ENCODE measurements at regions not wholly inside any gene's neighbourhood (a gene's known extent, or its start where the extent isn't known, plus 50 kb on each side); places are given as distances from the start of the nearest gene placed in this dataset.

DNA sequence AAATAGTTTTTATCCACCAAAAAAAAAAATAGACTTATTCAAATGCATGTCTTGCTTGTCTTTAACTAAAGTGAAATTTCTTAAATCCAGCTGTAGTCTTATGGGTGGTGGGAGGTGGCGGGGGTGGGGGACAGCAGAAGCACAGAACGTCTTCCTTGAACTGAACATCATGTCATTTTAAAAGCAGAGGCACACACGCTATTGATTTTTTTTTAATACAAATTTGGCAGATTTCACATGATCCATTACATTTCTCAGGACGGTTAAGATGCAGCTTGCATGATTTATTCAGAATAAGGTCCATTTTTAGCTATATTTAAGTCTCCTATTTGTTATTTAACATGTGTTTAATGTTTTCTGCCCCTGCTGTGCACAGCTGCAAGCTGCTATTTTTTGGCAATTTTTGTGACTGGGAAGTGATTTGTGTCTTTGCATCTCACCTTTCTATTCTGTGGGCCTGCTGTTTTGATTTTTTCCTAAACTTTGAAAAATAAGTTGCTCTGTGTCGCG is 274.0 kb downstream of the TSHZ3 start:
- no peaks in the 10 kb centered on the region for H3K9me3 ChIP-seq (ENCODE audit: control insufficient read depth, low read length)
- H3K27me3 ChIP-seq (replicated peaks; ENCODE audit: control insufficient read depth, insufficient read depth, low read length, poor library complexity, severe bottlenecking) = no peaks in the 10 kb centered on the region
- no peaks in the 10 kb centered on the region for H3K36me3 ChIP-seq (ENCODE audit: control insufficient read depth, insufficient read depth, low read length)
- DNase-seq = no peak
- H3K4me3 ChIP-seq (ENCODE audit: insufficient read depth, low read depth, low read length, poor library complexity, severe bottlenecking) = no peak overlapping the region
- no peak overlapping the region for H3K27ac ChIP-seq (ENCODE audit: insufficient read depth, low read length, poor library complexity, severe bottlenecking)
- no peaks in the 10 kb centered on the region for H3K4me1 ChIP-seq (ENCODE audit: control insufficient read depth, insufficient read depth, low read length, poor library complexity, severe bottlenecking)

DNA sequence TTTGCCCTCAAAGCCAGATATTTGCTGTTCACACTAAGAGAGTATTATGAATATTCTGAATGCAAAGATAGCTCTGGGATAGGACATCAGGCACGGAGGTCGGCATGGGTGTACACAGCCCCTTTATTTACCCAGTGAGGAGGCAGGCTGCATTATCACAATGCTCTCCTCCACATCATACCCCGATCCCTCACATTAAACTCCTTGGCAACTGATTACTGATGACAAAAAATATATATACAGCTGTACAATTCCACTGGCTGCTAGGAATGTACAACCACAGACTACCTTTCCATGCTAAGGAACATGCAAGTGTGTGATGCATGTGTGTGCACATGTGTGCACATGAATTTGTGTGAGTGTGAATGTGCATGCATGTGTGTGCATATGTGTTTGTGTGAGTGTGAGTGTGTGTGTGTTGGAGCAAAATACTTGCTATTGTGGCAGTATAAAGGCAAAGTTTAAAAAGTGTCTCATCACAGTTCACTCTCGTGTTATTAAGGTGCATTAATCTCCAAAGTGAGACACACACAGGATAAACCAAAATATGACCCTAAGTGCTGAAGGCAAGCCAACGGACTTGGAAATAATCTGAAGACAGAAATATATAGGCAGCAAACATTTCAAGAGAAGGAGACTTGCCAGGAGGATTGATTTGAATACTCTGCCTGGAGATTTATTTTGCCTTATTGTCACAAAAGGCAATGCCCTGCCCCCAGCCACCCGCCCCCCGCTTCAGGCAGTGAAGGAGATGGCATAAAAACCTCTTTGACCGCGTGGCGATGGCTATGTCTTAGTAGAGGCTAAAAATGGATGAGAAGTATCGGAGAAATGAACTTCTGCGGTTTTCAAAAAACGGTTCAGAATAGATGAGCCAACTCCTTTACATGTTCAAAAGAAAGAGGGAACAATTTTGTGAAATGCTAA is 274.8 kb downstream of the TSHZ3 start:
- no peaks in the 10 kb centered on the region for H3K9me3 ChIP-seq (ENCODE audit: control insufficient read depth, low read length)
- no peak for DNase-seq
- H3K27me3 ChIP-seq (replicated peaks; ENCODE audit: control insufficient read depth, insufficient read depth, low read length, poor library complexity, severe bottlenecking) = no peaks in the 10 kb centered on the region
- no peaks in the 10 kb centered on the region for H3K4me1 ChIP-seq (ENCODE audit: control insufficient read depth, insufficient read depth, low read length, poor library complexity, severe bottlenecking)
- no peak overlapping the region for H3K27ac ChIP-seq (ENCODE audit: insufficient read depth, low read length, poor library complexity, severe bottlenecking)
- H3K36me3 ChIP-seq (ENCODE audit: control insufficient read depth, insufficient read depth, low read length) = no peaks in the 10 kb centered on the region
- no peak overlapping the region for H3K4me3 ChIP-seq (ENCODE audit: insufficient read depth, low read depth, low read length, poor library complexity, severe bottlenecking)

DNA sequence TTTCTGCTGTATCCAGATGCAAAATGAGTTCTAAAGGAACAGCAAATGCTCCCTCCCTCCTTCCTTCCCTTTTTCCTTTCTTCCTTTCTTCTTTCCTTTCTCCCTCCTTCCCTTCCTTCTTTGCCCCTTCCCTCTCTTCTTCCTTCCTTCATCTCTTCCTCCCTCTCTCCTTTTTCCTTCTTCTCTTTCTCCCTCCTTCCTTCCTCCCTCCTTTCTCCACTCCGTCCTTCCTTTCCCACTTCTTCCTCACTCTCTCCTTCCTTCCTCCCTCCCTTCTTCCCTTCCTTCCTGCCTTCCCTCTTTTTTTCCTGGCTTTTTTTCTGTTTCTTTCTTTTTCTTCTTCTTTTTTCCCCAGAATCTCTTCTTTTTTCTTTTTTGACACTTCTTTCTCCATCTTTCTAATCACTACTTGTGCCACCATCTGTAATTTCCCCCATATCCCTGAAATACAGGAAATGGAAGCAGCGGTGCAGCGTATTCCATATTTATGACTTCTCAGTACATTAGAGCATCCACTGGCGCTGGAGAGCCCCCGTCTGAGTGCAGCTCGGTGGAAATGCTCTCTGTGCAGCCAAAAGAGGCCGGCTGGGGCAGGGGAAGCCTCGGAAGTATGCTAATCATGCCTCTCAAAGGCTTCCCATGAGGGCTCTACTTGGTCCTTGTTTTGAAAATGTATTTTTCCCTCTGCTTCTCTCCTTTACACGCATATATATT is 275.6 kb downstream of the TSHZ3 start:
- Histone ChIP-seq H3K4me3 (ENCODE audit: insufficient read depth, low read depth, low read length, poor library complexity, severe bottlenecking) (no peak overlapping the region), H3K4me1 (ENCODE audit: control insufficient read depth, insufficient read depth, low read length, poor library complexity, severe bottlenecking) (no peaks in the 10 kb centered on the region), H3K27ac (ENCODE audit: insufficient read depth, low read length, poor library complexity, severe bottlenecking) (no peak overlapping the region), H3K27me3 (replicated peaks; ENCODE audit: control insufficient read depth, insufficient read depth, low read length, poor library complexity, severe bottlenecking) (no peaks in the 10 kb centered on the region), H3K36me3 (ENCODE audit: control insufficient read depth, insufficient read depth, low read length) (no peaks in the 10 kb centered on the region), H3K9me3 (ENCODE audit: control insufficient read depth, low read length) (no peaks in the 10 kb centered on the region)
- no peak for DNase-seq

DNA sequence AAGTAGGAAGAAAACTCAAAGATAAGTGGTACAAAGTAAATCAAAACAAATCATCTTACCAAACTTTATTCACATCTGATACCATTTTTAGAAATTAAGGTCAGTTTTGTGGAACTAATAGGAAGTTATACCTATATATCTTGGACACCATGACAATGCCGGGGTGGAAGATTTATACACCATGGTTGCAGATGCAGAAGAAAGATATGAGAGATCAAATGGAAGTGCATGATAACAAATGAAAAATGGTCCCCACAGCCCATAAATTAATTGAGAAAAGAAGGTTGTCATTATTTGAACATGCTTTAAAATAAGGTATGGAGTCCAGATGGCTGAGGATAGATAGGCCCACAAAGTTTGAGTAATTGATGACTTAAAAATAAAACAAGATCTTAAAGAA is 276.8 kb downstream of the TSHZ3 start:
- H3K9me3 ChIP-seq (ENCODE audit: control insufficient read depth, low read length) = no peaks in the 10 kb centered on the region
- no peaks in the 10 kb centered on the region for H3K36me3 ChIP-seq (ENCODE audit: control insufficient read depth, insufficient read depth, low read length)
- no peak for DNase-seq
- no peak overlapping the region for H3K4me3 ChIP-seq (ENCODE audit: insufficient read depth, low read depth, low read length, poor library complexity, severe bottlenecking)
- no peak overlapping the region for H3K27ac ChIP-seq (ENCODE audit: insufficient read depth, low read length, poor library complexity, severe bottlenecking)
- H3K27me3 ChIP-seq (replicated peaks; ENCODE audit: control insufficient read depth, insufficient read depth, low read length, poor library complexity, severe bottlenecking) = no peaks in the 10 kb centered on the region
- H3K4me1 ChIP-seq (ENCODE audit: control insufficient read depth, insufficient read depth, low read length, poor library complexity, severe bottlenecking) = no peaks in the 10 kb centered on the region

DNA sequence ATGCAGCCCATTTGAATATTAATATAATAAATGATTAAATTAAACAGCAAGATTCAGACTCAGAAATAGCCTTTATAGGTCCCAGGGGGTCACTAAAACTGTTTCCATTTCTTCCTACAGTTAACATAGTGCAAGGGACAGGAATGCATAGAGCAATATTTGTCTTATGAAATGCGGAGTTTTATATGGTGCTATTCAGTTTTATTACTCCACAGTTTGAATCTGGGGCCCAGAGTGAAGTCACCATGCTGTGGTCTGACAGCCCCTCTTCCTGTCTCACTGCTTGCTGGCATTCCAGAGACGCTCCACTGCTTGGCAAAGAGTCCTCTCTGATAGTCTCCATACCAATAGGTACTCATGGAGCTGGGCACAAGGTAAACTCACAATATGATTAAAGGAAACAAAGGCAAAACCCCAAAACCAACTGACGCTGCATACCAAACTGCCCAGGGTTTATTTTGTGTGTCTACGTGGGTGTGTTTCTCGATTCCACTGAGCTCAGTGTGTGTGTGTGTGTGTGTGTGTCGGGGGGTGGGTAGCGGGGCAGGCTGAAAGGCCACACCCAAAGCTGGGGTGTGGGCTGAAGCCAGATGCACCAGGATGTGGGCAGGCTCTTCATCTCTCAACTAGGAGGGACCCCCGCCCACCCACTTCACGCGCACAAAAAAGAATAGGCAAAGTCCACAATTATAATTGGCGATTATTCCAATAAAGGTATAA is 277.9 kb downstream of the TSHZ3 start:
- no peaks in the 10 kb centered on the region for H3K36me3 ChIP-seq (ENCODE audit: control insufficient read depth, insufficient read depth, low read length)
- H3K27ac ChIP-seq (ENCODE audit: insufficient read depth, low read length, poor library complexity, severe bottlenecking) = no peak overlapping the region
- H3K4me1 ChIP-seq (ENCODE audit: control insufficient read depth, insufficient read depth, low read length, poor library complexity, severe bottlenecking) = no peaks in the 10 kb centered on the region
- H3K27me3 ChIP-seq (replicated peaks; ENCODE audit: control insufficient read depth, insufficient read depth, low read length, poor library complexity, severe bottlenecking) = no peaks in the 10 kb centered on the region
- no peaks in the 10 kb centered on the region for H3K9me3 ChIP-seq (ENCODE audit: control insufficient read depth, low read length)
- no peak for DNase-seq
- no peak overlapping the region for H3K4me3 ChIP-seq (ENCODE audit: insufficient read depth, low read depth, low read length, poor library complexity, severe bottlenecking)

DNA sequence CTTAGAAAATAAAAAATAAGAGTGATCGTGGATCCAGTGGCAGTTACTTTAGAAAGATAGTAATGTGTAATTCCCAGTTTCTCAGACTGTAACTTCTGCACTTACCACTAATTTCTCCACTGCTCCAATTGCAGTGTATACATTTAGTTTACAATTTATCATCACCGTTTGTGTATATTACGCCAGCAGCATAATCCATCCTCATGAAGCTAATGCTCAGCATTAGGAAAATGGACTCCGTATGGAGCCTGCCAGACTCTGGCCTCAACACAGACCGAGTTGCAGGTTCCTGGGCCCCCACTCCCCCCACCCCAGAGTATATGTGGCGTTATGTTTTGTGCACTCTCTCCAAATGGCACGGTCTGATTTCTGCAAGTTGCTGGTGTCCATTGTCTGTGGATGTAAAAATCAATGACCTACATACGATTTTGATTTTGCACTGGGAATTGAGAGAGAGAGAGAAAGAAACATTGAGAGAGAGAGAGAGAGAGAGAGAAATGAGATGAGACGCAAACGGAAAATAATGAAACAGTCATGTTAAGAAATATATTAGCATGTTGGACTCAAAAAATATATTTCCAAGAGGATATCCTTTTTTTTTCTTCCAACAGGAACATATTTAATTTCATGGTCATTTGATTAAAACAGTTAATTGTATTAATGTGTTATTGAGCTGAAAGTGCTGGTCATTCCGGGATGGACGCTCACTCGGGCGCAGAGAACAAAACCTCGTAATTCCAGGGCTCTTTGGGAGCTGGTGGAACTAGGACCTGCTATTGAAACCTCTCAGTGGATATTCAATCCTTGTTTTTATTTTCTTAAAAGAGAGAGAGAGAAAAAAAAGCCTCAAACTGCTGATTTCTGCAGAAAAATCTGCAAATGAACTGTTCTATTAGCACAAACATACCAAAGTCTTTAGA is 278.8 kb downstream of the TSHZ3 start:
- H3K36me3 ChIP-seq (ENCODE audit: control insufficient read depth, insufficient read depth, low read length) = no peaks in the 10 kb centered on the region
- H3K4me1 ChIP-seq (ENCODE audit: control insufficient read depth, insufficient read depth, low read length, poor library complexity, severe bottlenecking) = no peaks in the 10 kb centered on the region
- H3K9me3 ChIP-seq (ENCODE audit: control insufficient read depth, low read length) = no peaks in the 10 kb centered on the region
- H3K27ac ChIP-seq (ENCODE audit: insufficient read depth, low read length, poor library complexity, severe bottlenecking) = no peak overlapping the region
- DNase-seq = no peak
- no peaks in the 10 kb centered on the region for H3K27me3 ChIP-seq (replicated peaks; ENCODE audit: control insufficient read depth, insufficient read depth, low read length, poor library complexity, severe bottlenecking)
- no peak overlapping the region for H3K4me3 ChIP-seq (ENCODE audit: insufficient read depth, low read depth, low read length, poor library complexity, severe bottlenecking)

DNA sequence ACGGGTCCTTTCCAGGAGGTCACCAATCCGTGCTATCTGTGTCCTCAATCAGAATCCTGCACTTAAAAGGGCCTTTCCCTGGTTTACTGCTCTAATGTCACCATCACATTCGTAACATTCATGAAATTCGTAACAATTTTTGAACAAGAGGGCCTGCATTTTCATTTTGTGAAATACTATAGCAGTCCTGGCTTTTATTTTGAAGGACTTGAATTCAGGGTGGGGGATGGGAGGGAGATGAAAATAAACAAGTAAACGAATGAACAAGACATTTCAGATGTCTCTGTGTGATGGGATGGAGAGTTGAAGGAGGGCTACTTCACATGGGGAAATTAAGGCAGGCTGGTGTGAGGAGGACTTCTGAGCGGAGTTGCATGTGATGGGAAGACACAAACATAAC is 281.0 kb downstream of the TSHZ3 start:
- H3K4me1 ChIP-seq (ENCODE audit: control insufficient read depth, insufficient read depth, low read length, poor library complexity, severe bottlenecking) = no peaks in the 10 kb centered on the region
- H3K9me3 ChIP-seq (ENCODE audit: control insufficient read depth, low read length) = no peaks in the 10 kb centered on the region
- H3K27me3 ChIP-seq (replicated peaks; ENCODE audit: control insufficient read depth, insufficient read depth, low read length, poor library complexity, severe bottlenecking) = no peaks in the 10 kb centered on the region
- H3K4me3 ChIP-seq (ENCODE audit: insufficient read depth, low read depth, low read length, poor library complexity, severe bottlenecking) = no peak overlapping the region
- no peak overlapping the region for H3K27ac ChIP-seq (ENCODE audit: insufficient read depth, low read length, poor library complexity, severe bottlenecking)
- no peak for DNase-seq
- no peaks in the 10 kb centered on the region for H3K36me3 ChIP-seq (ENCODE audit: control insufficient read depth, insufficient read depth, low read length)

DNA sequence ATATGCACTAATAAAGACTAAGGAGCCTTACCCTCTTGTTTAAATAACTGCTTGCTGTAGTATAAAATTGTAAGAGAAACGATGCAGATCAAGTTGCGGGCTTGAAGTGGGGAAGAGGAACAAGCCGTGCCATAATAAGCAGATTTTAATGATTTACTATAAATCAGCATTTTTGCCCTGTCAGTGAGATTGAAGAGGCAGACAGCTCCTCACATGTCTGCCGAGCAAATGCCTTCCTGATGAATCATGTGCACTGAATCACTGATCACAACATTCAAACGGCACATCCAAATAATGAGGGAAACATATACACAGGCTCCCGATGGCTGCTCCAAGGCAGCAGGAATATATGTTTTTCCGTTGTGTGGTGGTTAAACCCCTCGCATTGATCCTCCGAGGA is 282.9 kb downstream of the TSHZ3 start:
- no peaks in the 10 kb centered on the region for H3K27me3 ChIP-seq (replicated peaks; ENCODE audit: control insufficient read depth, insufficient read depth, low read length, poor library complexity, severe bottlenecking)
- H3K36me3 ChIP-seq (ENCODE audit: control insufficient read depth, insufficient read depth, low read length) = no peaks in the 10 kb centered on the region
- H3K9me3 ChIP-seq (ENCODE audit: control insufficient read depth, low read length) = no peaks in the 10 kb centered on the region
- no peak overlapping the region for H3K27ac ChIP-seq (ENCODE audit: insufficient read depth, low read length, poor library complexity, severe bottlenecking)
- no peaks in the 10 kb centered on the region for H3K4me1 ChIP-seq (ENCODE audit: control insufficient read depth, insufficient read depth, low read length, poor library complexity, severe bottlenecking)
- no peak overlapping the region for H3K4me3 ChIP-seq (ENCODE audit: insufficient read depth, low read depth, low read length, poor library complexity, severe bottlenecking)
- DNase-seq = no peak

DNA sequence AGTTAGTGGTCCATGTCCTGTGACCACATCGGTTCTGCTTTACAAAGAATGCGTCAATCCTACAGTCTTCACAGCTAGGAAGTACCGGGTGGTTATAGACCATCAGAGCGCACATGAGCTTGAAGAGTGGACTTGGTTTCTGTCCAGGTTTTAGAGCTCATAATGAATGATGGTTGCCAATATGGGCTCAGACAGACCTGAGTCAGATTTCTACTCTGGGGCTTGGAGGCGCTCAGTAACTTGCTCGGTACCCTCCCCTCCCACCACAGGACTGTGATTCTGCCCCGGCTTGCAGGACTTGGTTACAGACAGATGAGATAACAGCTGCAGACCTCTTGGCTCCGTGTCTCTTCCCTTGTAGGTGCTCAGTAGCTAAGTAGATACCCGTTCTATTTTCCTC is 284.7 kb downstream of the TSHZ3 start:
- no peak overlapping the region for H3K4me3 ChIP-seq (ENCODE audit: insufficient read depth, low read depth, low read length, poor library complexity, severe bottlenecking)
- no peaks in the 10 kb centered on the region for H3K4me1 ChIP-seq (ENCODE audit: control insufficient read depth, insufficient read depth, low read length, poor library complexity, severe bottlenecking)
- no peaks in the 10 kb centered on the region for H3K9me3 ChIP-seq (ENCODE audit: control insufficient read depth, low read length)
- H3K27me3 ChIP-seq (replicated peaks; ENCODE audit: control insufficient read depth, insufficient read depth, low read length, poor library complexity, severe bottlenecking) = no peaks in the 10 kb centered on the region
- DNase-seq = no peak
- H3K27ac ChIP-seq (ENCODE audit: insufficient read depth, low read length, poor library complexity, severe bottlenecking) = no peak overlapping the region
- H3K36me3 ChIP-seq (ENCODE audit: control insufficient read depth, insufficient read depth, low read length) = no peaks in the 10 kb centered on the region

Data from effector memory CD4-positive, alpha-beta T cell (primary cell).